ENCODE measurements at regions not wholly inside any gene's neighbourhood (a gene's known extent, or its start where the extent isn't known, plus 50 kb on each side); places are given as distances from the start of the nearest gene placed in this dataset.

- TF ChIP-seq NONO (IDR thresholded peaks at IDR 0.05) (no peak), NONO (CRISPR knock-in tag; conservative IDR thresholded peaks at IDR 0.05) (no peak), ZNF781 (CRISPR knock-in tag; IDR thresholded peaks at IDR 0.05; ENCODE audit: borderline replicate concordance, not compliant biosample characterization) (no peak), CBFB (CRISPR knock-in tag; IDR thresholded peaks at IDR 0.05) (no peak), ATF1 (CRISPR knock-in tag; IDR thresholded peaks at IDR 0.05) (peak; percentile 29; the same call in 1 of the 2 replicates), HHEX (CRISPR knock-in tag; IDR thresholded peaks at IDR 0.05) (peak; percentile 99), ATF2 (CRISPR knock-in tag; IDR thresholded peaks at IDR 0.05) (no peak), GATAD2A (CRISPR knock-in tag; IDR thresholded peaks at IDR 0.05) (peak; percentile 65), ATF7-NPFF (CRISPR knock-in tag; IDR thresholded peaks at IDR 0.05; ENCODE audit: low read depth) (no peak), SOX5 (CRISPR knock-in tag; IDR thresholded peaks at IDR 0.05; ENCODE audit: borderline replicate concordance) (peak; percentile 61; the same call in 1 of the 2 replicates), BRD4 (CRISPR knock-in tag; IDR thresholded peaks at IDR 0.05) (no peak), FOXC1 (CRISPR knock-in tag; IDR thresholded peaks at IDR 0.05; ENCODE audit: borderline replicate concordance) (no peak), ZNF652 (CRISPR knock-in tag; IDR thresholded peaks at IDR 0.05; ENCODE audit: borderline replicate concordance, low read depth) (no peak), ZSCAN29 (CRISPR knock-in tag; conservative IDR thresholded peaks at IDR 0.05) (no peak), ZMYM2 (CRISPR knock-in tag; IDR thresholded peaks at IDR 0.05) (no peak), SKIL (CRISPR knock-in tag; IDR thresholded peaks at IDR 0.05; ENCODE audit: borderline replicate concordance) (no peak), REPIN1 (CRISPR knock-in tag; IDR thresholded peaks at IDR 0.05; ENCODE audit: borderline replicate concordance, low read depth) (no peak), CEBPG (CRISPR knock-in tag; IDR thresholded peaks at IDR 0.05) (no peak)
- TF ChIP-seq, protein P1, sequence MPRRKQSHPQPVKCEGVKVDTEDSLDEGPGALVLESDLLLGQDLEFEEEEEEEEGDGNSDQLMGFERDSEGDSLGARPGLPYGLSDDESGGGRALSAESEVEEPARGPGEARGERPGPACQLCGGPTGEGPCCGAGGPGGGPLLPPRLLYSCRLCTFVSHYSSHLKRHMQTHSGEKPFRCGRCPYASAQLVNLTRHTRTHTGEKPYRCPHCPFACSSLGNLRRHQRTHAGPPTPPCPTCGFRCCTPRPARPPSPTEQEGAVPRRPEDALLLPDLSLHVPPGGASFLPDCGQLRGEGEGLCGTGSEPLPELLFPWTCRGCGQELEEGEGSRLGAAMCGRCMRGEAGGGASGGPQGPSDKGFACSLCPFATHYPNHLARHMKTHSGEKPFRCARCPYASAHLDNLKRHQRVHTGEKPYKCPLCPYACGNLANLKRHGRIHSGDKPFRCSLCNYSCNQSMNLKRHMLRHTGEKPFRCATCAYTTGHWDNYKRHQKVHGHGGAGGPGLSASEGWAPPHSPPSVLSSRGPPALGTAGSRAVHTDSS (CRISPR knock-in tag; conservative IDR thresholded peaks at IDR 0.05) = no peak
- TF ChIP-seq, protein P2, sequence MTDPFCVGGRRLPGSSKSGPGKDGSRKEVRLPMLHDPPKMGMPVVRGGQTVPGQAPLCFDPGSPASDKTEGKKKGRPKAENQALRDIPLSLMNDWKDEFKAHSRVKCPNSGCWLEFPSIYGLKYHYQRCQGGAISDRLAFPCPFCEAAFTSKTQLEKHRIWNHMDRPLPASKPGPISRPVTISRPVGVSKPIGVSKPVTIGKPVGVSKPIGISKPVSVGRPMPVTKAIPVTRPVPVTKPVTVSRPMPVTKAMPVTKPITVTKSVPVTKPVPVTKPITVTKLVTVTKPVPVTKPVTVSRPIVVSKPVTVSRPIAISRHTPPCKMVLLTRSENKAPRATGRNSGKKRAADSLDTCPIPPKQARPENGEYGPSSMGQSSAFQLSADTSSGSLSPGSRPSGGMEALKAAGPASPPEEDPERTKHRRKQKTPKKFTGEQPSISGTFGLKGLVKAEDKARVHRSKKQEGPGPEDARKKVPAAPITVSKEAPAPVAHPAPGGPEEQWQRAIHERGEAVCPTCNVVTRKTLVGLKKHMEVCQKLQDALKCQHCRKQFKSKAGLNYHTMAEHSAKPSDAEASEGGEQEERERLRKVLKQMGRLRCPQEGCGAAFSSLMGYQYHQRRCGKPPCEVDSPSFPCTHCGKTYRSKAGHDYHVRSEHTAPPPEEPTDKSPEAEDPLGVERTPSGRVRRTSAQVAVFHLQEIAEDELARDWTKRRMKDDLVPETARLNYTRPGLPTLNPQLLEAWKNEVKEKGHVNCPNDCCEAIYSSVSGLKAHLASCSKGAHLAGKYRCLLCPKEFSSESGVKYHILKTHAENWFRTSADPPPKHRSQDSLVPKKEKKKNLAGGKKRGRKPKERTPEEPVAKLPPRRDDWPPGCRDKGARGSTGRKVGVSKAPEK (CRISPR knock-in tag; IDR thresholded peaks at IDR 0.05; ENCODE audit: borderline replicate concordance) = 0 out of 2 replicates have a peak, but pooled peaks have one; percentile 24
- TF ChIP-seq, protein P3, sequence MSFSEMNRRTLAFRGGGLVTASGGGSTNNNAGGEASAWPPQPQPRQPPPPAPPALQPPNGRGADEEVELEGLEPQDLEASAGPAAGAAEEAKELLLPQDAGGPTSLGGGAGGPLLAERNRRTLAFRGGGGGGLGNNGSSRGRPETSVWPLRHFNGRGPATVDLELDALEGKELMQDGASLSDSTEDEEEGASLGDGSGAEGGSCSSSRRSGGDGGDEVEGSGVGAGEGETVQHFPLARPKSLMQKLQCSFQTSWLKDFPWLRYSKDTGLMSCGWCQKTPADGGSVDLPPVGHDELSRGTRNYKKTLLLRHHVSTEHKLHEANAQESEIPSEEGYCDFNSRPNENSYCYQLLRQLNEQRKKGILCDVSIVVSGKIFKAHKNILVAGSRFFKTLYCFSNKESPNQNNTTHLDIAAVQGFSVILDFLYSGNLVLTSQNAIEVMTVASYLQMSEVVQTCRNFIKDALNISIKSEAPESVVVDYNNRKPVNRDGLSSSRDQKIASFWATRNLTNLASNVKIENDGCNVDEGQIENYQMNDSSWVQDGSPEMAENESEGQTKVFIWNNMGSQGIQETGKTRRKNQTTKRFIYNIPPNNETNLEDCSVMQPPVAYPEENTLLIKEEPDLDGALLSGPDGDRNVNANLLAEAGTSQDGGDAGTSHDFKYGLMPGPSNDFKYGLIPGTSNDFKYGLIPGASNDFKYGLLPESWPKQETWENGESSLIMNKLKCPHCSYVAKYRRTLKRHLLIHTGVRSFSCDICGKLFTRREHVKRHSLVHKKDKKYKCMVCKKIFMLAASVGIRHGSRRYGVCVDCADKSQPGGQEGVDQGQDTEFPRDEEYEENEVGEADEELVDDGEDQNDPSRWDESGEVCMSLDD (CRISPR knock-in tag; IDR thresholded peaks at IDR 0.05; ENCODE audit: borderline replicate concordance) = no peak
Observed at GRCh38 chr20:22452442-22453011, 131.8 kb downstream of the FOXA2 start (continued).

Measured in HepG2 (cell line).